MM.1S (cell line): ENCODE measurements at regions not wholly inside any gene's neighbourhood (a gene's known extent, or its start where the extent isn't known, plus 50 kb on each side); places are given as distances from the start of the nearest gene placed in this dataset.

Experiments
- EZH2 ChIP-seq: fragments of 300-600 bp; sonication (generic); optimal IDR thresholded peaks from 2 replicates; pipeline ENCODE3; 2017; ENCODE audit warnings: low read depth, mild to moderate bottlenecking, antibody characterized with exemption, low read length, mixed read lengths
- TF ChIP-seq, protein P1 (sequence below): fragments of 300-600 bp; sonication (generic); IDR thresholded peaks from 2 replicates; pipeline ENCODE4 v1.5.1; 2016; ENCODE audit warnings: antibody characterized with exemption, low read length, mixed read lengths

DNA sequence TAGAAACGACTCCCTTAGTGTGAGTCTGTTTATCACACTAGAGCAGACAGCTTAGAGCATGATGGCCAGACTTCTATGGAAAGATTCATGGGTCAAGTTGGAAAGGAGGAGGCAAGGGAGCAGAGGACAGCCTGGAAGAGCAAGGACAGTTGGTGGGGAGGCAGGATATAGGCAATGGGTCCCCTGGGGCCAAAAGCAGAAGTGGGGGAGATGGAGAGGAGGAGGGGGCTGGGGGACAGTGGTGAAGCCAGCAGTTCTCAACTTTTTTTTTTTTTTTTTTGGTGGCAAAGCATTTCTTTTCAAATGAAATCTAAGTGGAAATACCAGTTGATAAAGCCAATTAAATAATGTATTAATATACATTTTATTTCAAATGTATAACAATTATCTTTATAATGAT is 197.9 kb downstream of the HRH4 start:
- TF ChIP-seq, protein P1, sequence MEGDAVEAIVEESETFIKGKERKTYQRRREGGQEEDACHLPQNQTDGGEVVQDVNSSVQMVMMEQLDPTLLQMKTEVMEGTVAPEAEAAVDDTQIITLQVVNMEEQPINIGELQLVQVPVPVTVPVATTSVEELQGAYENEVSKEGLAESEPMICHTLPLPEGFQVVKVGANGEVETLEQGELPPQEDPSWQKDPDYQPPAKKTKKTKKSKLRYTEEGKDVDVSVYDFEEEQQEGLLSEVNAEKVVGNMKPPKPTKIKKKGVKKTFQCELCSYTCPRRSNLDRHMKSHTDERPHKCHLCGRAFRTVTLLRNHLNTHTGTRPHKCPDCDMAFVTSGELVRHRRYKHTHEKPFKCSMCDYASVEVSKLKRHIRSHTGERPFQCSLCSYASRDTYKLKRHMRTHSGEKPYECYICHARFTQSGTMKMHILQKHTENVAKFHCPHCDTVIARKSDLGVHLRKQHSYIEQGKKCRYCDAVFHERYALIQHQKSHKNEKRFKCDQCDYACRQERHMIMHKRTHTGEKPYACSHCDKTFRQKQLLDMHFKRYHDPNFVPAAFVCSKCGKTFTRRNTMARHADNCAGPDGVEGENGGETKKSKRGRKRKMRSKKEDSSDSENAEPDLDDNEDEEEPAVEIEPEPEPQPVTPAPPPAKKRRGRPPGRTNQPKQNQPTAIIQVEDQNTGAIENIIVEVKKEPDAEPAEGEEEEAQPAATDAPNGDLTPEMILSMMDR, result no peak
- TF ChIP-seq EZH2, result no peak
